ENCODE measurements at regions not wholly inside any gene's neighbourhood (a gene's known extent, or its start where the extent isn't known, plus 50 kb on each side); places are given as distances from the start of the nearest gene placed in this dataset.

DNA sequence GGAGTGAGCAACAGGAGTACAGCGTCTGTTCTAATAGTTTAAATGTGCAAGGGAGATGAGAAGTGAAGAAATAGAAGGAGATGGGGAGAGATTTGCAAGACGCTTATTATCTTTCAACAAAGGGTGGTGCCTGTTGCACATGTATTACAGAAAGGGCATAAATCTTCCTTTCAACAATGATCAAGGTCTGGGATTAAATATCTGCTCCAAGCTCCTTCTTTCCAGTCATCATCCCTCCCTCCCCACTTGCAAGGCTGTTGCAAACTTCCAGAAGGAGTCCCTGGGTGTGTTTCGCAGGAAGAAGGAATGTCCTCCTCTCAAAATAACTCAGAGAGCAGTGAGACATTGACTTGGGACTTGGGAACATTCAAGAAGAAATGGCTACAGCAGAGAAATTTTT, 63.5 kb upstream of the MYCBP2 start:
- no peaks in the 10 kb centered on the region for H3K9me3 ChIP-seq (ENCODE audit: control insufficient read depth in 1 of 2, insufficient read depth in 1 of 2, low read depth in 1 of 2, low read length in 2 of 2)

DNA sequence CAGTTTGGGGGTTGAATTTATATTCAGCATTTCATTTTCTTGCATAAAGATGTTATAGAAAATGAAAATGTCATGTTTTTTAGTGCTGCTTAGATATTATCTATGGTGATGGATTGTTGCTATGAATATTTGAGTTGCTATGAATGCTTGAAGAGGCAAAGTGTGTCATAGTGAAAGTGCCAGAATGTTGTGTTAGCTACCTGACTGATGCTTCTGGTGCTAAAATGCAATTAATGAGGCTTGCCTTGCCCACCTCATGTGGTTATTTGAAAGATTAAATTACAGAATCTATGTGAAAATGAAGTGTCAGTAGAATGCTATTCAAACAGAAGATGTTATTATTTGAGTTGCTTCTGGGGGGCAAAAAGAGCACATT, 62.7 kb upstream of the MYCBP2 start:
- DNase-seq (ENCODE audit: low read depth, low spot score) (no peak), ATAC-seq (no peak)
- Histone ChIP-seq H3K4me1 (ENCODE audit: control insufficient read depth in 1 of 2, insufficient read depth in 2 of 2, low read length in 2 of 2) (no peaks in the 10 kb centered on the region), H4K20me1 (ENCODE audit: insufficient read depth) (no peaks in the 10 kb centered on the region), H3K27ac (ENCODE audit: low read depth, low read length) (no peak overlapping the region), H3K9ac (ENCODE audit: low read length) (no peak overlapping the region), H3K27me3 (ENCODE audit: insufficient read depth, low read length) (peaks cover 13% of the 10 kb centered on the region), H2AFZ (ENCODE audit: low read depth, low read length, poor library complexity, severe bottlenecking) (no peak overlapping the region), H3K9me2 (ENCODE audit: insufficient read depth) (no peaks in the 10 kb centered on the region), H3K9me3 (ENCODE audit: control insufficient read depth in 1 of 2, insufficient read depth in 1 of 2, low read depth in 1 of 2, low read length in 2 of 2) (no peaks in the 10 kb centered on the region), H3K4me3 (replicated peaks in 1 of 2; ENCODE audit: low read depth in 1 of 2, low read length in 2 of 2) (no peak overlapping the region), H3K79me2 (ENCODE audit: insufficient read depth, low read length) (no peaks in the 10 kb centered on the region), H3K36me3 (ENCODE audit: control insufficient read depth in 1 of 2, insufficient read depth in 2 of 2, low read length in 2 of 2) (no peaks in the 10 kb centered on the region), H3K4me2 (ENCODE audit: low read length) (no peak overlapping the region)
- BruUV-seq (replicated peaks) = no TSS peak
- ChIA-PET POLR2A (no interaction called here), CTCF (no interaction called here), RAD21 (ENCODE audit: low non-redundant PET in 1 of 2, low total read pairs in 2 of 2, uncharacterized antibody in 2 of 2, unreplicated experiment in 2 of 2) (no interaction called here)
- intact Hi-C loops (cut with micrococcal nuclease) = no loop called here
- TF ChIP-seq TCF7L2 (IDR thresholded peaks at IDR 0.05; ENCODE audit: borderline replicate concordance, extremely low read depth, insufficient read depth, insufficient read length) (no peak), POLR2A (IDR thresholded peaks at IDR 0.05; ENCODE audit: borderline replicate concordance, extremely low read depth, insufficient read depth, insufficient read length) (no peak), ZNF274 (IDR thresholded peaks at IDR 0.05; ENCODE audit: low read depth, low read length) (no peak), ELF1 (IDR thresholded peaks at IDR 0.05; ENCODE audit: borderline replicate concordance, low read depth) (no peak), EGR1 (IDR thresholded peaks at IDR 0.05; ENCODE audit: low read depth) (no peak), JUND (IDR thresholded peaks at IDR 0.05) (no peak), EZH2 (IDR thresholded peaks at IDR 0.05) (no peak), CBX3 (IDR thresholded peaks at IDR 0.05; ENCODE audit: low read depth) (no peak), SRF (IDR thresholded peaks at IDR 0.05; ENCODE audit: low read depth) (no peak), EZH2phosphoT487 (IDR thresholded peaks at IDR 0.05; ENCODE audit: borderline replicate concordance) (no peak), RAD21 (IDR thresholded peaks at IDR 0.05; ENCODE audit: low read depth) (no peak), SIN3A (IDR thresholded peaks at IDR 0.05; ENCODE audit: low read depth) (no peak)
- TF ChIP-seq, protein P1, sequence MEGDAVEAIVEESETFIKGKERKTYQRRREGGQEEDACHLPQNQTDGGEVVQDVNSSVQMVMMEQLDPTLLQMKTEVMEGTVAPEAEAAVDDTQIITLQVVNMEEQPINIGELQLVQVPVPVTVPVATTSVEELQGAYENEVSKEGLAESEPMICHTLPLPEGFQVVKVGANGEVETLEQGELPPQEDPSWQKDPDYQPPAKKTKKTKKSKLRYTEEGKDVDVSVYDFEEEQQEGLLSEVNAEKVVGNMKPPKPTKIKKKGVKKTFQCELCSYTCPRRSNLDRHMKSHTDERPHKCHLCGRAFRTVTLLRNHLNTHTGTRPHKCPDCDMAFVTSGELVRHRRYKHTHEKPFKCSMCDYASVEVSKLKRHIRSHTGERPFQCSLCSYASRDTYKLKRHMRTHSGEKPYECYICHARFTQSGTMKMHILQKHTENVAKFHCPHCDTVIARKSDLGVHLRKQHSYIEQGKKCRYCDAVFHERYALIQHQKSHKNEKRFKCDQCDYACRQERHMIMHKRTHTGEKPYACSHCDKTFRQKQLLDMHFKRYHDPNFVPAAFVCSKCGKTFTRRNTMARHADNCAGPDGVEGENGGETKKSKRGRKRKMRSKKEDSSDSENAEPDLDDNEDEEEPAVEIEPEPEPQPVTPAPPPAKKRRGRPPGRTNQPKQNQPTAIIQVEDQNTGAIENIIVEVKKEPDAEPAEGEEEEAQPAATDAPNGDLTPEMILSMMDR (IDR thresholded peaks at IDR 0.05 in 2 of 3, conservative IDR thresholded peaks at IDR 0.05 in 1 of 3; ENCODE audit: borderline replicate concordance in 1 of 3, insufficient read depth in 1 of 3, low read depth in 2 of 3, low read length in 2 of 3) = no peak

More for the DNA sequence above, 63.5 kb upstream of the MYCBP2 start:
- Histone ChIP-seq H3K4me1 (ENCODE audit: control insufficient read depth in 1 of 2, insufficient read depth in 2 of 2, low read length in 2 of 2) (no peaks in the 10 kb centered on the region), H3K79me2 (ENCODE audit: insufficient read depth, low read length) (no peaks in the 10 kb centered on the region), H3K4me2 (ENCODE audit: low read length) (no peak overlapping the region), H3K9me2 (ENCODE audit: insufficient read depth) (no peaks in the 10 kb centered on the region), H3K27me3 (ENCODE audit: insufficient read depth, low read length) (peaks cover 13% of the 10 kb centered on the region), H2AFZ (ENCODE audit: low read depth, low read length, poor library complexity, severe bottlenecking) (no peak overlapping the region), H3K4me3 (replicated peaks in 1 of 2; ENCODE audit: low read depth in 1 of 2, low read length in 2 of 2) (no peak overlapping the region), H3K36me3 (ENCODE audit: control insufficient read depth in 1 of 2, insufficient read depth in 2 of 2, low read length in 2 of 2) (no peaks in the 10 kb centered on the region), H3K27ac (ENCODE audit: low read depth, low read length) (no peak overlapping the region), H4K20me1 (ENCODE audit: insufficient read depth) (no peaks in the 10 kb centered on the region), H3K9ac (ENCODE audit: low read length) (no peak overlapping the region)
- RAD21 ChIA-PET (ENCODE audit: low non-redundant PET in 1 of 2, low total read pairs in 2 of 2, uncharacterized antibody in 2 of 2, unreplicated experiment in 2 of 2) = no interaction called here
- POLR2A ChIA-PET = no interaction called here
- intact Hi-C loops (cut with micrococcal nuclease) = no loop called here
- no peak for DNase-seq (ENCODE audit: low read depth, low spot score)
- no peak for ATAC-seq
- TF ChIP-seq POLR2A (IDR thresholded peaks at IDR 0.05; ENCODE audit: borderline replicate concordance, extremely low read depth, insufficient read depth, insufficient read length) (no peak), TCF7L2 (IDR thresholded peaks at IDR 0.05; ENCODE audit: borderline replicate concordance, extremely low read depth, insufficient read depth, insufficient read length) (no peak), CEBPB (IDR thresholded peaks at IDR 0.05; ENCODE audit: low read depth) (no peak), ELF1 (IDR thresholded peaks at IDR 0.05; ENCODE audit: borderline replicate concordance, low read depth) (no peak), YY1 (IDR thresholded peaks at IDR 0.05; ENCODE audit: extremely low read depth, insufficient replicate concordance, low read depth, low read length) (no peak), JUND (IDR thresholded peaks at IDR 0.05) (no peak), ZNF274 (IDR thresholded peaks at IDR 0.05; ENCODE audit: low read depth, low read length) (no peak), EGR1 (IDR thresholded peaks at IDR 0.05; ENCODE audit: low read depth) (no peak), SRF (IDR thresholded peaks at IDR 0.05; ENCODE audit: low read depth) (no peak), FOSL1 (IDR thresholded peaks at IDR 0.05; ENCODE audit: low read depth) (no peak), SIN3A (IDR thresholded peaks at IDR 0.05; ENCODE audit: low read depth) (no peak), CBX3 (IDR thresholded peaks at IDR 0.05; ENCODE audit: low read depth) (no peak), ZFX (IDR thresholded peaks at IDR 0.05) (no peak), EZH2phosphoT487 (IDR thresholded peaks at IDR 0.05; ENCODE audit: borderline replicate concordance) (no peak)
- TF ChIP-seq, protein P2, sequence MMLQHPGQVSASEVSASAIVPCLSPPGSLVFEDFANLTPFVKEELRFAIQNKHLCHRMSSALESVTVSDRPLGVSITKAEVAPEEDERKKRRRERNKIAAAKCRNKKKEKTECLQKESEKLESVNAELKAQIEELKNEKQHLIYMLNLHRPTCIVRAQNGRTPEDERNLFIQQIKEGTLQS (IDR thresholded peaks at IDR 0.05) = no peak
- BruUV-seq (replicated peaks) = no TSS peak
- CTCF ChIA-PET = no interaction called here
